ENCODE measurements at regions not wholly inside any gene's neighbourhood (a gene's known extent, or its start where the extent isn't known, plus 50 kb on each side); places are given as distances from the start of the nearest gene placed in this dataset.
"Not testable (repeated sequence)": the region's sequence is repeated elsewhere in the genome, so short reads cannot be mapped to it uniquely, and the experiment has no call there.

GRCh38 chr4:38387348-38387747 lies 276.7 kb upstream of the KLF3 start:
- H3K36me3 ChIP-seq (ENCODE audit: control insufficient read depth, insufficient read depth, low read length), result no peaks in the 10 kb centered on the region
- no peaks in the 10 kb centered on the region for H3K9me3 ChIP-seq (ENCODE audit: control insufficient read depth, low read length)
- H3K4me3 ChIP-seq (ENCODE audit: low read depth, low read length), result no peak overlapping the region
- H3K4me2 ChIP-seq (ENCODE audit: low read length), result peak overlapping the region; percentile 43
- peaks cover 23% of the 10 kb centered on the region for H3K4me1 ChIP-seq
- TF ChIP-seq CTCF (IDR thresholded peaks at IDR 0.05), result no peak
- H3K27me3 ChIP-seq (ENCODE audit: control insufficient read depth, insufficient read depth, low read length), result no peaks in the 10 kb centered on the region
- peak overlapping the region; percentile 54 for H3K27ac ChIP-seq
- H2AFZ ChIP-seq, result peak overlapping the region; percentile 5
- no peaks in the 10 kb centered on the region for H3K79me2 ChIP-seq
- no peak overlapping the region for H3K9ac ChIP-seq

DNA sequence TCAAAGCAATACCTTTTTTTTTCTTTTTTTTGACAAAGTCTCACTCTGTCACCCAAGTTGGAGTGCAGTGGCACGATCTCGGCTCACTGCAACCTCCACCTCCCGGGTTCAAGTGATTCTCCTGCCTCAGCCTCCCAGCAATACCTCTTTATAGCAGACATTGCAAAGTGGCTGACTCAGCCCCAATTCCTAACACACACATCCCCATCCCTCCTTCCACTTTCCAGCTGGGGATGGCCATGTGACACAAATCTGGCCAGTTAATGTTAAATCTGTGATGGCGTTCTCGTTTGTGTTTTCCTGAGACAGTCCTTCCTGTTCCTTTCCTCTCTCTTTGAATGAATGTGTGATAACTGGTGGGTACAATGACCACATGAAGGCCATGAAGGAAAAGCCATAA lies 276.2 kb upstream of the KLF3 start:
- Histone ChIP-seq H3K4me3 (ENCODE audit: low read depth, low read length) (peak overlapping the region; percentile 12), H3K27me3 (ENCODE audit: control insufficient read depth, insufficient read depth, low read length) (no peaks in the 10 kb centered on the region), H3K27ac (peak overlapping the region; percentile 17)

DNA sequence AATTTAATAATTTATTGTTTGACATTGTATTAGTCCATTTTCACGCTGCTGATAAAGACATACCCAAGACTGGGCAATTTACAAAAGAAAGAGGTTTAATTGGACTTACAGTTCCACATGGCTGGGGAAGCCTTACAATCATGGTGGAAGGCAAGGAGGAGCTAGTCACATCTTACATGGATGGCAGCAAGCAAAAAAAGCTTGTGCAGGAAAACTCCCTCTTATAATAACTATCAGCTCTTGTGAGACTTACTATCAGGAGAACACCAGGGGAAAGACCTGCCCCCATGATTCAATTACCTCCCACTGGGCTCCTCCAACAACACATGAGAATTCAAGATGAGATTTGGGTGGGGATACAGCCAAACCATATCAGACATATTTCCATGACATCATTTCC lies 275.1 kb upstream of the KLF3 start:
- not testable (repeated sequence) for H3K4me3 ChIP-seq (ENCODE audit: low read depth, low read length); H3K79me2 ChIP-seq; H3K9ac ChIP-seq; H3K27ac ChIP-seq; H3K9me3 ChIP-seq (ENCODE audit: control insufficient read depth, low read length); H3K27me3 ChIP-seq (ENCODE audit: control insufficient read depth, insufficient read depth, low read length); H2AFZ ChIP-seq; H3K4me2 ChIP-seq (ENCODE audit: low read length); H3K36me3 ChIP-seq (ENCODE audit: control insufficient read depth, insufficient read depth, low read length)
- H3K4me1 ChIP-seq, result peaks cover 13% of the 10 kb centered on the region

More for the DNA sequence above, 276.2 kb upstream of the KLF3 start:
- Histone ChIP-seq H3K79me2 (no peaks in the 10 kb centered on the region), H3K9me3 (ENCODE audit: control insufficient read depth, low read length) (no peaks in the 10 kb centered on the region), H3K9ac (no peak overlapping the region), H3K4me2 (ENCODE audit: low read length) (peak overlapping the region; percentile 43), H2AFZ (peak overlapping the region; percentile 5), H3K4me1 (peaks cover 23% of the 10 kb centered on the region), H3K36me3 (ENCODE audit: control insufficient read depth, insufficient read depth, low read length) (no peaks in the 10 kb centered on the region)
- TF ChIP-seq CTCF (IDR thresholded peaks at IDR 0.05), result no peak

DNA sequence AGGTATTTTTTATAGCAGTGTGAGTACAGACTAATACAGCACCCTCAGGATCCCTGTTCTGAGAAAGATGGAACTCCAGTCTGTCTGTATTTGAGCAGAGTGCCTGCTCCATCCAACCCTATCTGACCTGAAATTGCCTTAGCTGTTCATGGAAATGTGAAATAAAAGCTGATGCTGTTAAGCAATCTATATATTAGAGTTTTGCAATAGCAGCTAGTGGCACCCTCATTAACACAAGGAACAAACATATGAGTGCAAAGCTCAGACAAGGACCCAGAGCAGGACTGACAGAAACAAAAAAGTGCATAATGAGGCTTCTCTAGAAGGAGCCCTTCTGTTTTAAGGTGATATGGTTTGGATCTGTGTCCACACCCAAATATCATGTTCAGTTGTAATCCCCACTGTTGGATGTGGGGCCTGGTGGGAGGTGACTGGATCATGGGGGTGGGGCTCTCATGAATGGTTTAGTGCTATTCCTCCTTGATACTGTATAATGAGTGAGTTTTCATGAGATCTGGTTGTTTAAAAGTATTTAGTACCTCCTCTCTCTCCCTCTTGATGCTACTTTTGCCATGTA lies 272.9 kb upstream of the KLF3 start:
- Histone ChIP-seq H3K79me2 (no peaks in the 10 kb centered on the region), H3K9me3 (ENCODE audit: control insufficient read depth, low read length) (no peaks in the 10 kb centered on the region), H3K4me1 (peaks cover 8% of the 10 kb centered on the region), H3K9ac (no peak overlapping the region), H3K36me3 (ENCODE audit: control insufficient read depth, insufficient read depth, low read length) (no peaks in the 10 kb centered on the region), H3K27ac (no peak overlapping the region), H2AFZ (no peak overlapping the region), H3K27me3 (ENCODE audit: control insufficient read depth, insufficient read depth, low read length) (no peaks in the 10 kb centered on the region), H3K4me3 (ENCODE audit: low read depth, low read length) (no peak overlapping the region), H3K4me2 (ENCODE audit: low read length) (no peak overlapping the region)
- no peak for TF ChIP-seq CTCF (IDR thresholded peaks at IDR 0.05)

DNA sequence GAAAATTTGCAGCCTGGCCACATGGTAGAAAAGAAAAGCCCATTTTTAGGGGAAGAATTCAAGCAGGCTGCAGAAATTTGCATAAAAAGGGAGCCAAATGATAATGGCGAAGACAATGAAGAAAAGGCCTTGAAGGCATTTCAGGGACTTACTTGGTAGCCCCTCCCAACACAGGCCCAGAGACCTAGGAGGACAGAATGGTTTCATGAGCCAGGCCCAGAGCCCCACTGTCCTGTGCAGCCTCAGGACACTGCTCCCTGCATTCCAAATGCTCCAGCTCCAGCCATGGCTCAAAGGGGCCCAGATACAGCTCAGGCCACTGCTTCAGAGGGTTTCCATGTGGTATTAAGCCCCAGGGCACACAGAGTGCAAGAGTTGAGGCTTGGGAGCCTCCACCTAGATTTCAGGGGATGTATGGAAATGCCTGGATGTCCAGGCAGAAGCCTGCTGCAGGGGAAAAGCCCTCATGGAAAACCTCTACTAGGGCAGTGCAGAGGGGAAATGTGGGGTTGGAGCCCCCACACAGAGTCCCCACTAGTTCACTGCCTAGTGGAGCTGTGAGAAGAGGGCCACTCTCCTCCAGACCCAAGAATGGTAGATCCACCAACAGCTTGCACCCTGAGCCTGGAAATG lies 271.7 kb upstream of the KLF3 start:
- Histone ChIP-seq H3K9me3 (ENCODE audit: control insufficient read depth, low read length) (no peaks in the 10 kb centered on the region), H3K27ac (no peak overlapping the region), H3K79me2 (no peaks in the 10 kb centered on the region), H3K4me2 (ENCODE audit: low read length) (no peak overlapping the region), H3K4me3 (ENCODE audit: low read depth, low read length) (no peak overlapping the region), H3K27me3 (ENCODE audit: control insufficient read depth, insufficient read depth, low read length) (no peaks in the 10 kb centered on the region), H3K4me1 (no peaks in the 10 kb centered on the region), H3K9ac (no peak overlapping the region), H3K36me3 (ENCODE audit: control insufficient read depth, insufficient read depth, low read length) (no peaks in the 10 kb centered on the region), H2AFZ (no peak overlapping the region)
- no peak for TF ChIP-seq CTCF (IDR thresholded peaks at IDR 0.05)
